IMR-90 (cell line): ENCODE measurements at regions not wholly inside any gene's neighbourhood (a gene's known extent, or its start where the extent isn't known, plus 50 kb on each side); places are given as distances from the start of the nearest gene placed in this dataset.

ENCODE experiments used
- BHLHE40 ChIP-seq: fragments of 150-350 bp; IDR thresholded peaks from 2 replicates; pipeline ENCODE4 v1.6.1; 2016; ENCODE audit warnings: mild to moderate bottlenecking, low read depth, low read length
- CEBPB ChIP-seq: IDR thresholded peaks from 2 replicates; pipeline ENCODE4 v1.6.1; 2012; ENCODE audit warnings: low read depth, low read length, improper control_type of control experiment
- MXI1 ChIP-seq: IDR thresholded peaks from 2 replicates; pipeline ENCODE4 v1.6.1; 2012; ENCODE audit warnings: low read depth, mild to moderate bottlenecking, low read length, moderate library complexity, borderline replicate concordance
- POLR2A ChIP-seq: IDR thresholded peaks from 2 replicates; pipeline ENCODE4 v1.6.1; 2012; ENCODE audit warnings: mild to moderate bottlenecking, low read depth, low read length
- RAD21 ChIP-seq: IDR thresholded peaks from 2 replicates; pipeline ENCODE4 v1.6.1; 2012; ENCODE audit warnings: low read length, improper control_type of control experiment
- RFX5 ChIP-seq: IDR thresholded peaks from 2 replicates; pipeline ENCODE4 v1.8.0; 2012; ENCODE audit warnings: low read depth, mild to moderate bottlenecking, low read length, moderate library complexity
- TF ChIP-seq, protein P1 (sequence below): conservative IDR thresholded peaks from 2 replicates; pipeline ENCODE4 v1.5.1; 2012; ENCODE audit warnings: mild to moderate bottlenecking, low read depth, low read length, improper control_type of control experiment

DNA sequence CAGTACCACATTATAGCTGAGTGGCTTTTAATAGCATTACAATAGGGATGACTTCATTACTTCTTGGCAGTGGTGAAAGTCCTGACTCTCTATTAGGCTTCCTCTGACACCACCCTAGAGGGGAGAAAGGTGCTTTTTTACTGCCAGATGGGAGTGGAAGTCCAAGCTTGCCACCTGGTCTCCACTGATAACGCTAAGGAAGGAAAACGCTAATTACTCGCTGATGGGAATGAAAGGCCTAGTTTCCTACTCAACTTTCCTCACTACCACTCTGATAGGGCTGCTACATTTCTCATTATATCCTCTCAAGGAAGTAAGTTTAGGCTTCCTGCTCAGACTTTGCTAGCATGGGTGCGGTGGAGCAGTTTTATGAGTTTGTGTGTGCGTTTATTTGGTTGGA is 62.3 kb upstream of the PAGE3 start:
- TF ChIP-seq CEBPB: no peak
- TF ChIP-seq, protein P1, sequence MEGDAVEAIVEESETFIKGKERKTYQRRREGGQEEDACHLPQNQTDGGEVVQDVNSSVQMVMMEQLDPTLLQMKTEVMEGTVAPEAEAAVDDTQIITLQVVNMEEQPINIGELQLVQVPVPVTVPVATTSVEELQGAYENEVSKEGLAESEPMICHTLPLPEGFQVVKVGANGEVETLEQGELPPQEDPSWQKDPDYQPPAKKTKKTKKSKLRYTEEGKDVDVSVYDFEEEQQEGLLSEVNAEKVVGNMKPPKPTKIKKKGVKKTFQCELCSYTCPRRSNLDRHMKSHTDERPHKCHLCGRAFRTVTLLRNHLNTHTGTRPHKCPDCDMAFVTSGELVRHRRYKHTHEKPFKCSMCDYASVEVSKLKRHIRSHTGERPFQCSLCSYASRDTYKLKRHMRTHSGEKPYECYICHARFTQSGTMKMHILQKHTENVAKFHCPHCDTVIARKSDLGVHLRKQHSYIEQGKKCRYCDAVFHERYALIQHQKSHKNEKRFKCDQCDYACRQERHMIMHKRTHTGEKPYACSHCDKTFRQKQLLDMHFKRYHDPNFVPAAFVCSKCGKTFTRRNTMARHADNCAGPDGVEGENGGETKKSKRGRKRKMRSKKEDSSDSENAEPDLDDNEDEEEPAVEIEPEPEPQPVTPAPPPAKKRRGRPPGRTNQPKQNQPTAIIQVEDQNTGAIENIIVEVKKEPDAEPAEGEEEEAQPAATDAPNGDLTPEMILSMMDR: no peak
- no peak for TF ChIP-seq MXI1
- no peak for TF ChIP-seq RFX5
- no peak for TF ChIP-seq POLR2A
- TF ChIP-seq RAD21: no peak
- no peak for TF ChIP-seq BHLHE40
